ENCODE measurements at regions not wholly inside any gene's neighbourhood (a gene's known extent, or its start where the extent isn't known, plus 50 kb on each side); places are given as distances from the start of the nearest gene placed in this dataset.
A peak's percentile ranks its signal among the peaks of the same experiment; 100 is the strongest.

DNA sequence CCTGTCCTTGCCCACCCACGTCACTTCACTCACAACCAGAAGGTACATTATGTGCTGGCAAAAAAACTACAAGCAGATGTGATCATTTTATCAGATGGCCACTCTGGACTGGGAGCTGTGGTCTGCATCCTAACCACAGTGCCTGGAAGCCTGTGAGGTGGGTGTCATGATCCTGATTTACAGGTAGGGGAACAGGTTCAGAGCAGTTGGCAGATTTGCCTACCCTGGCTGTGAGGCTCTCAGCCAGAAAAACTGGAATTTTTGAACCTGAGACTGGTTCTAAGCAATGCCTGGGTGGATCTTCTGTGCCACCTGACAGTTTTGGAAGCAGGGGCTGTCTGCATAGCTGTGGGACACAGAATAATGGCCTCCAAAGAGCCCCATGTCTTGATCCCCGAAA lies 150.8 kb downstream of the SYF2 start:
- no peak for DNase-seq (ENCODE audit: low spot score)

DNA sequence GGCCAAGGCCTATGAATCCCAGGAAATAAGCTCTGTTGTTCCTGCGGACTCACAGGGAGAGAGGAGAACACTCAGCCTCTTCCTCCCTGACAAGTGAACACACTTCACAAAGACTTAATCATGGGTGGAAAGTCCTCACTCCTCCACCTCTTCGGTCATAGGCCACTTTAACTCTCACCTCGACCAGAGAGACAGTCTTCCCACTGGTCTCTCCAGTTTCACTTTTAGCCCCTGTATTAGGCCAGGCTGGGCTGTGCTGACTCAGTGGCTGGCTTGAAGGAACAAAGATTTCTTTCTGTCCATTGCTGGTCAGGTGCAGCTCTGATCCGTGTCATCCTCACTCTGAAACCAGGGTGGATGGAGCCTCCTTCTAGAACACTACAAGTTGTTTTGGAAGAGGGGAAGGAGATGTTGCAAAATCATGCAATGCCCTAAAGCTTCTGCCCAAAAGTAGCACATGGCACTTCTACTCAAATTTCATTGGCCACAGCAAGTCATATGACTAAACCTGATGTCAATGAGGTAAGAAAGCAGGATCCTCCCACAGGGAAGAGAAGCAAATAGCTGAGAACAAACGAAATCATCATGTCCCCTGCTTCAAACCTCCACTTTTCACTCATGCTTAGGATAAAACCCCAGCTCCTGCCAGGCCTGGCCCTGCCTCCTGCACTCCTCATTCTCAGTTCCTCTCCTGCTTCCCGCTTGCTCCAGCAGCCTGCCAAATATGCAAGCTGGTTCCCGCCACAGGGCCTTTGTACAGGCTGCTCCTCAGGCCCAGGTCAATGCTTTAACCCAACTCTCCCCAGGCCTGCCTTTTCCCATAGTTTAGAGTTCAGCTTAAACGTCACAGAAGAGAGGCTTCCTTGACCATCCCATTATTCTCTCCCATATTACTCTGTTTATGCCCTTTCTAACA lies 150.5 kb upstream of the RUNX3 start:
- DNase-seq (ENCODE audit: low spot score) = peak; percentile 3

DNA sequence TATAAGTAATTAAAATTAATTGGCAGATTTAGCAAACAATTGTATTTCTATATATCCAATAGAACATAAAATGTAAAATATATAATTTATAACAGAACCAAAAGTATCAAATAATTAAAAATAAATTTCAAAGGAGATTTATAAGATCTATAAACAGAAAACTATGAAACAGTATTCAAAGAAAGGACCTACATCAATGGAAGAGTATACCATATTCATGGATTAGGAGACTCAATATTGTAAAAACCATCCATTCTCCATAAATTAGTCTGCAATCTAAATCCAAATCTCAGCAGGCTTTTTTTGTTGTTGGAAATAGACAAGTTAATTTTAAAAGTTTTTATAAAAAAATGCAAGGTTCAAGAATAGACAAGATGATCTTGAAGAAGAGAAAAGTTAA lies 149.0 kb upstream of the RUNX3 start:
- no peak for DNase-seq (ENCODE audit: low spot score)

DNA sequence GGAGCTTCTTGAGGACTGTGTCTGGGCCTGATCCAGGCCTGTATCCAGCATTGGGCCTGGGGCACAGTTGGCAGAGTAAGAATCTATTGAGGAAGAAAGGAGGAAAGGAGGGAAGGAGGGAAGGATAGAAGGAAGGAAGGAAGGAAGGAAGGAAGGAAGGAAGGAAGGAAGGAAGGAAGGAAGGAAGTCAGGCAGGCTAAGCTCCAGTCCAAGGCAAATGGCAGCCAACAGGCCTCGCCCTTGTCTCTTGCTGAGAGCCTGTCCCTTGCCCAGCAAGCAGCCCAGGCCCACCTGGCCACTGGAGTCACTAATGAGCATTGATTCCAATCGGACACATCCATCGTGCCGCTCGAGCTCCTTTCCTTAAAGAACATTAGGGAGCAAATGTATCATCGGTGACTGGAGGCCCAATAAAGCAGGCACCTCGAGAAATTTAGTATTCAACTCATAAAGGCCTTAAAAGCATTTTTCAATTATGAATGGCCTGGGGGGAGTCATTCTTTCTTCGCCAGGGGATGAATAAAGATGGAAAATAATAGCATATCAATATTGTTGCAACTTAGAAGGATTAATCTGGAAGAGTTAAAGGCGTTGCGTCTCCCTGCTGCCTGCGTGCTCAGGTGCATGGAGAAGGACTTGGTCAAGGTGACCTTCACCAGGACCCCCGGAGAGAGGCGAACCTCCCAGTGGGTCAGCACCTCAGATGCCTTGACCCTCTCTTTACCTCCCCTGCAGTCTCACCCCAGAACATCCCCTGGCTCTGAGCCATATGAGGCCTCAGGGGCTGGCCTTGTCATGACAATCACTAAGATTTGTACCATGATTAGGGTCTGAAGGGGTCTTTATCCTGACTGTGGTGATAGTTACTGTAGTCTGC lies 144.5 kb upstream of the RUNX3 start:
- no peak for DNase-seq (ENCODE audit: low spot score)

- no peak for DNase-seq (ENCODE audit: low spot score)
These were observed 143.7 kb upstream of the RUNX3 start for GRCh38 chr1:25073640-25074270.

DNA sequence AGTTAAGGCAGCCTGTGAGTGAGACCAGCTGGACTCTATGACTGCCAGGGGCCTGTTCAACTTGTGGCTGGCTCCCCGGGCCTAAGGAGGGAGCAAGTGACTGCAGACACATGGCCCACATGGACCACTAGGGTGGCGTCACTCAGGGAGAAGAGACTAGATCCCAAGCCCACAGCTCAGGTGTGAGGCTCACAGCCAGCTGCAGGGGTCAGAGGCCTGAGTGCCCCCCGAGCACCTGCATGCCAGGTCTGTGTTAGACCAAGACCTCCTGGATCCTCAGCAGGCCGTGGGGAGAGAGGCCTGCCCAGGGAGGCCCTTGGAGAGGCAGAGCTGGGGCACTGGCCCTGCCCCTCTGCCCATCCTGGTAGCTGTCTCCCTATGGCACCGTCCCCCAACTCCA lies 142.4 kb upstream of the RUNX3 start:
- DNase-seq (ENCODE audit: low spot score) = no peak

- no peak for DNase-seq (ENCODE audit: low spot score)
These were observed 138.8 kb upstream of the RUNX3 start for GRCh38 chr1:25068829-25069228.

- no peak for DNase-seq (ENCODE audit: low spot score)
These were observed 138.2 kb upstream of the RUNX3 start for GRCh38 chr1:25068316-25068715.

GRCh38 chr1:25067518-25068251 lies 137.6 kb upstream of the RUNX3 start:
- DNase-seq (ENCODE audit: low spot score) = no peak

DNA sequence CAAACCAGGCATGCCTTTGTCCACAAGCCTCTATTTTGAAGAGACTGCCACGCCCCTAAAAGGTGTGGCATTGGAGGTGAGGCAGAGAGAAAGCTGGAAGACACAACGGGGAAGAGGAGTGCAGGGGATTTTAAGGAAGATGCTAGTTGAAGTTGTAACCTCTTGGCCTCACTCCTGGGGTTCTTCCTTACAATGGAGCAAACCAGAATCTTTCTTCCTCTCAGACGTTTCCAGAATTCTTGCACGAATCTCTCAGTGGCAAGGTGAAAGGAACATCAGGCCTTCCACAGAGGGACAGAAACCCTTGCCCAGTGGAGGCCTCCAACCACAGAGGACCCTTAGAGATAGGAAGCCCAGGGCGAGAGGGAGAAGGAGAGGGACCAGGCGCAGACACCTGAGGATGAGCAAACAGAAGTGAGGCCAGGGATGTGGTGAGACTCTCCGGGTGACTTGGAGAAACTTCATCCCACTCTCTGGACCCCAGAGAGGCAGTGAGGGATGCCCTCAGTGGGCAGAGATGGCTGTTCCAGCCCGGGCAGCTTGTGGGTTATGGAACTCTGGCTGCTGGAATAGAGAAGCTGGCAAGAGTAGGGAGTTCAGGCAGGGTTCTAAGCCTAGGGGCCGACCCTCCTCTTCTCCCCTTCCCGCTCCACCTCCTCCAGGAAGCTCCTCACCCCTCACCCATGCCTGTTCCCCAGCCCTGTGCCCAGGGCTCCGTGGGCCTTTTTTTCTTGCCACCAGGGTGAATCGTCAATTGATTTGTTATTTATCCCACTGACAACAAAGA lies 136.8 kb upstream of the RUNX3 start:
- DNase-seq (ENCODE audit: low spot score) = no peak

- DNase-seq (ENCODE audit: low spot score) = no peak
These were observed 136.2 kb upstream of the RUNX3 start for GRCh38 chr1:25066256-25066655.

DNA sequence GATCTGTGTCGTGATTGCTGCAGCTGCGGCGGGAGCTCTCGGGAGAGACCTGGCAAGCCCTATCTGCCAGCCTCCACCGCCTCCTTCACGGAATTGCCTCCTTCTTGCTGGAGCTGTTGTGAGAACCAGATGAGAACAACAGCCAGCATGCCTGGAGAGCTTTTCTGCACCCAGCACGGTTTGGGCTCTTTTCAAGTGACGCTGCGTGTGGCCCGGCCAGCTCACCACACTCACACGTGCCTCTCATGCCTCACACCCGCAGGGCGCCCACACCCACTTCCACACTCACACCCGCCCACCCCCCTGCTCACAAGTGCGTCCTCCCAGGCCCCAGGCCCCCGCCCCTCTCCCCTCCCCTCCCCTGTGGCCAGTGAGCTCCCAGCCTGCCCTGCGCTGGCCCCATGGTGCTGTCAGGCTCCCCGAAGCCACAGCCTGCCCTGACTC lies 135.7 kb upstream of the RUNX3 start:
- DNase-seq (ENCODE audit: low spot score) = no peak

DNA sequence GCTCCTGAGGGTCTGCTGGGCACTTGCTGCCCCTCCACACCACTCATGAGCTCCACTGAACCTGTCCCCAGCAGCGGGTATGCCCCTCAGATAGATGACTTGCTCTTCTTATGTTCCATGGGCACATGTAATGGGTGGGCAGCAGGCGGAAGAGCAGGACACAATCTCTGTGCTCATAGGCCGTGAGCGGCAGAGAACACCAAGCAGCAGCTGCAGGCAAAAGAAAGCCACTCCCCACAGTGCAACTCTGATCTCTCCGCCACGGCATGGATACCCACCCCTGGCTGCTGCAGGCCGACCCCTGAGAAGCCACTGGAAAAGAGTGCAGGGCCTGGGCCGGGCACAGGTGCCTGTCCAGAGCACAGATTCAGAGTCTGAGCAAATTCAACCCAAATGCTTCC lies 135.2 kb upstream of the RUNX3 start:
- no peak for DNase-seq (ENCODE audit: low spot score)

DNA sequence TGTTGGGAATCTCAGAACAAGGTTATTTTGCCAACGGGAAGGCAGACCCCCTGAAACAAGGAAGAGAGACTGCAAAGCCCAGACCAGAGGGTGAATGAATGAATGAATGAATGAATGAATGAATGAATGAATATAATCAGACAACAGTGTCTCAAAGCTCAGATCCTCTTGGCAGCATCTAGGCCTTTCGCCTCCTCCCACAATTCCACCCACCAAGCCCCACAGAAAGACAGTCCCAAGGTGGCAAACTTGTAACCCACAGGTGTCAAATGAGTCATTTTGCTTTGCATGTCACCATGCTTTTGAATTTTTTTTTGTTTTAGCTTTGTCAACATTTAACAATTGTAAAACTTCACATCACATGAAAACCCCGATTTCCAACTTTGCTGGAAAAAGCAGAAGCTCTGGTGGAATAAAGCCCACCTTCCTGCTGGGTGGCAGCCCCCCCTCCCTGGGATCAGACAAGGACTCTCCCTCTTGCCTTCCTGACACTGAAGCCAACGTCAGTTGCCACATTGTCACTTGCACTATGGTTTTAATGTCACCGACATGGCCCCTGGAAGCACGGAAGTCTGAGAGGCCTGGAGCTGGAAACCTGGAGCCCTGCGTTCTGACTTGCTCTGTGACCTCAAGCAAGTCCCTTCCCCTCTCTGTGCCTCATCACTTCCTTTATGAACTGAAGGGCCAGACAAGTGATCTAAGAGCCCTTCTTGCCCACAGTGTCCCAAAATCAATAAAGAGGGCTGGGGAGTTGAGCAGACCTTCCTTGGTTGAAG lies 134.6 kb upstream of the RUNX3 start:
- no peak for DNase-seq (ENCODE audit: low spot score)

DNA sequence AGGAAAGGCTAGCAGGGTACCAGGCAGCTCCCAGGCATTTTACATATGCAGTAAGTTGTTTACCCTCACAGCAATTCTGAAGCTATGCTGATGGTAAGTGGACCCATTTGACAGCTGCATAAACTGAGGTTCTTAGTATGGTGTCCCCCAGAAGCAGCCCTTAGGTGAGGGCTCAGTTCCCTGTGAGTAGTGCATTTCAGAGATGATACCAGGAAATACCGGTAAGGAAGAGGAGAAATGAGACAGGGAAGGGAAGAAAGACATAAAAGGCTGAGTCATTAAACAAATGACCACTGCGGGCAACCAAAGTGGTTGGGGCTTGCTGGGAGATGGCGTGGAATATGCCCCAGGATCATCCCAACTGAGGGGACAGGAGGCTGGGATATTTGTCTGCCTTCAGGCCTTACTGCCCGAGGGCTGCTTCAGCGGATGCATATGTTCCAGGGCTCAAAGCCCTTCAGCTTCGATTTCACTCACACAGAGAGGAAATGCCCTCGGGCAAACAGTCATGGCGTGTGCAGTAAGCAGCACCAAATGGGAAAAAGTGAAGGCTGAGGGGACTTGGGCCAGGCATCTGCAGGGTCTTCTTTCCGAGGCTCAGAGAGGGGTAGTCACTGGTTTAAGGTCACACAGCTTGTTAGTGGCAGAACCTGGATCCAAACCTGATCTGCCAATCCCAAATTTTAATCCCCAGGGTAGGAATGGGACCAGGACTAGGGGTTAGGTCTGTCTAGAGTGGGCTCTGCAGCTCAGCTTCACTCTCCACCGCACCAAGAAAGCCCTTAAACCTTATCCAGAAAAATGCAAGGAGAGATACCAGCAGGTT lies 133.7 kb upstream of the RUNX3 start:
- no peak for DNase-seq (ENCODE audit: low spot score)

DNA sequence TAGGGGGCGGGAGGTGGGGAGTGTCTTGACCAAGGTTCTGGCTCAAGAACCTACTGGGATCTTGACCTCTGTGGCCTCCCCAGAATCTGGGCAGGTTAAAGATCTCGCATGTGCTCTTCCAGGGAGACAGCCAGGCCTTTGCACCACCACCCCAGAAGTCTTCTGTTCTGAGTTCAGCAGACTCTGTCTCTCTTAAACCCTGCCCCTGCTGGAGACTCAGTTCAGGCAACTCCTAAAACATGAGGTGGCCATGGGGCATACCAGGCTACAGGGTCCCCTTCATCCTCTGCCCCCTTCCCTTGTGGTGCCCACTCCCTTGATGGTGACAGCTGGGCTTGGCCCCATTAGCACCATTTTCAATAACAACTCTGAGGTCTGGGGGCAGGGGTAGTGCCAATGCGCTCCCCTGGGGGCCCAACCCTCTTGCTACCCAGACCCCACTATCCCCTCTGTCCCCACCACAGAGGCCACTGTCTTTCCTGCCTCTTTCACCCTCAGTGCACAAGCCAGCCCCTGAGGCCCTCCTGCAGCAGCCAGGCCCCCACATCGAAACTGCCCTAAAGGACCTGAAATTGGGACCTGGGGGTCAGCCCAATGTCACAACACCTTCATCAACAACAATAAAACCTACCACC lies 132.7 kb upstream of the RUNX3 start:
- no peak for DNase-seq (ENCODE audit: low spot score)

GRCh38 chr1:25061261-25061995 lies 131.4 kb upstream of the RUNX3 start:
- DNase-seq (ENCODE audit: low spot score) = no peak

DNA sequence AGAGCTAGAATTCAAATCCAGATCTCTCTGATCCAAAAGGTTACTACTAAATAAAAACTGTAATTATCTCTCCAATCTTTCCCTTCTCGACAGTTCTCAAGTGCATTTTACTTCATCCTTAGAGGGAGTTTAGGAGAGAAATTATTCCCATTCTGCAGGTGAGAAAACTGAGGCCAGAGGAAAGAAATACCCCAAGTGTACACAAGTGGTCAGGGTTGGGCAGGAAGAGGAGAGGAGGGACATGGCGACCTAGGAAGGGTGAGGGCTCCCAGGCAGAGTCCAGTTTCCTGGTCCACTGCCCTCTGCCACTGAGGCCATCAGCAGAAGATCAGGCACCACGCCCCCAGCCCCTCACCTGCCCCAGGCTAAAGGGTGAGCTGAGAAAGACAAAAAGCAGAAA lies 127.1 kb upstream of the RUNX3 start:
- no peak for DNase-seq (ENCODE audit: low spot score)

All from putamen (tissue), 1 donor.